ENCODE measurements at regions not wholly inside any gene's neighbourhood (a gene's known extent, or its start where the extent isn't known, plus 50 kb on each side); places are given as distances from the start of the nearest gene placed in this dataset.

- Histone ChIP-seq H3K4me1 (ENCODE audit: insufficient read depth, insufficient read length) (no peaks in the 10 kb centered on the region), H3K4me3 (ENCODE audit: insufficient read length, low read depth) (no peak overlapping the region), H3K9me3 (ENCODE audit: insufficient read depth, low read length) (no peaks in the 10 kb centered on the region), H3K36me3 (ENCODE audit: insufficient read depth, insufficient read length, low read length) (peaks cover 46% of the 10 kb centered on the region), H3K9ac (ENCODE audit: insufficient read length, low read depth) (no peak overlapping the region), H3K27me3 (ENCODE audit: insufficient read depth, insufficient read length) (no peaks in the 10 kb centered on the region)
- TF ChIP-seq SUZ12 (IDR thresholded peaks at IDR 0.05; ENCODE audit: extremely low read depth, insufficient read depth, insufficient read length) (no peak), ZNF274 (IDR thresholded peaks at IDR 0.05; ENCODE audit: low read depth, low read length) (no peak), YY1 (IDR thresholded peaks at IDR 0.05; ENCODE audit: insufficient read depth, insufficient read length) (no peak)
- no peak for DNase-seq (ENCODE audit: low read depth, low spot score)
Observed at GRCh38 chr6:71412559-71413140, 124.0 kb downstream of the OGFRL1 start.

- H3K4me1 ChIP-seq (ENCODE audit: insufficient read depth, insufficient read length) = no peaks in the 10 kb centered on the region
Observed at GRCh38 chr6:71414486-71414885, 125.9 kb downstream of the OGFRL1 start.

GRCh38 chr6:71419217-71420094, 130.8 kb downstream of the OGFRL1 start:
- H3K27me3 ChIP-seq (ENCODE audit: insufficient read depth, insufficient read length) = peaks cover 13% of the 10 kb centered on the region
- peaks cover 29% of the 10 kb centered on the region for H3K36me3 ChIP-seq (ENCODE audit: insufficient read depth, insufficient read length, low read length)
- TF ChIP-seq ZNF274 (IDR thresholded peaks at IDR 0.05; ENCODE audit: low read depth, low read length) (no peak), YY1 (IDR thresholded peaks at IDR 0.05; ENCODE audit: insufficient read depth, insufficient read length) (no peak), SUZ12 (IDR thresholded peaks at IDR 0.05; ENCODE audit: extremely low read depth, insufficient read depth, insufficient read length) (no peak)
- peaks cover 9% of the 10 kb centered on the region for H3K9me3 ChIP-seq (ENCODE audit: insufficient read depth, low read length)
- peak overlapping the region; percentile 67 for H3K4me3 ChIP-seq (ENCODE audit: insufficient read length, low read depth)
- no peaks in the 10 kb centered on the region for H3K4me1 ChIP-seq (ENCODE audit: insufficient read depth, insufficient read length)
- peak overlapping the region; percentile 76 for H3K9ac ChIP-seq (ENCODE audit: insufficient read length, low read depth)
- DNase-seq (ENCODE audit: low read depth, low spot score) = no peak

More at GRCh38 chr6:71414486-71414885, 125.9 kb downstream of the OGFRL1 start:
- H3K36me3 ChIP-seq (ENCODE audit: insufficient read depth, insufficient read length, low read length) = peaks cover 46% of the 10 kb centered on the region
- no peak overlapping the region for H3K4me3 ChIP-seq (ENCODE audit: insufficient read length, low read depth)
- H3K9ac ChIP-seq (ENCODE audit: insufficient read length, low read depth) = no peak overlapping the region
- no peaks in the 10 kb centered on the region for H3K9me3 ChIP-seq (ENCODE audit: insufficient read depth, low read length)
- no peak for DNase-seq (ENCODE audit: low read depth, low spot score)
- peaks cover 8% of the 10 kb centered on the region for H3K27me3 ChIP-seq (ENCODE audit: insufficient read depth, insufficient read length)
- TF ChIP-seq YY1 (IDR thresholded peaks at IDR 0.05; ENCODE audit: insufficient read depth, insufficient read length) (no peak), ZNF274 (IDR thresholded peaks at IDR 0.05; ENCODE audit: low read depth, low read length) (no peak), SUZ12 (IDR thresholded peaks at IDR 0.05; ENCODE audit: extremely low read depth, insufficient read depth, insufficient read length) (no peak)

- Histone ChIP-seq H3K4me3 (ENCODE audit: insufficient read length, low read depth) (peak overlapping the region; percentile 67), H3K9me3 (ENCODE audit: insufficient read depth, low read length) (peaks cover 9% of the 10 kb centered on the region), H3K4me1 (ENCODE audit: insufficient read depth, insufficient read length) (no peaks in the 10 kb centered on the region), H3K9ac (ENCODE audit: insufficient read length, low read depth) (peak overlapping the region; percentile 76), H3K36me3 (ENCODE audit: insufficient read depth, insufficient read length, low read length) (peaks cover 23% of the 10 kb centered on the region), H3K27me3 (ENCODE audit: insufficient read depth, insufficient read length) (peaks cover 13% of the 10 kb centered on the region)
- TF ChIP-seq SUZ12 (IDR thresholded peaks at IDR 0.05; ENCODE audit: extremely low read depth, insufficient read depth, insufficient read length) (no peak), ZNF274 (IDR thresholded peaks at IDR 0.05; ENCODE audit: low read depth, low read length) (no peak), YY1 (IDR thresholded peaks at IDR 0.05; ENCODE audit: insufficient read depth, insufficient read length) (no peak)
- peak; percentile 11 for DNase-seq (ENCODE audit: low read depth, low spot score)
Observed at GRCh38 chr6:71420095-71420692, 131.6 kb downstream of the OGFRL1 start.

GRCh38 chr6:71420693-71421328, 132.2 kb downstream of the OGFRL1 start:
- H3K27me3 ChIP-seq (ENCODE audit: insufficient read depth, insufficient read length) = peaks cover 13% of the 10 kb centered on the region
- peaks cover 9% of the 10 kb centered on the region for H3K9me3 ChIP-seq (ENCODE audit: insufficient read depth, low read length)
- no peak for TF ChIP-seq YY1 (IDR thresholded peaks at IDR 0.05; ENCODE audit: insufficient read depth, insufficient read length)
- no peak for TF ChIP-seq SUZ12 (IDR thresholded peaks at IDR 0.05; ENCODE audit: extremely low read depth, insufficient read depth, insufficient read length)
- no peak for TF ChIP-seq ZNF274 (IDR thresholded peaks at IDR 0.05; ENCODE audit: low read depth, low read length)
- peak; percentile 68 for DNase-seq (ENCODE audit: low read depth, low spot score)
- H3K36me3 ChIP-seq (ENCODE audit: insufficient read depth, insufficient read length, low read length) = peaks cover 17% of the 10 kb centered on the region
- peak overlapping the region; percentile 67 for H3K4me3 ChIP-seq (ENCODE audit: insufficient read length, low read depth)
- peak overlapping the region; percentile 76 for H3K9ac ChIP-seq (ENCODE audit: insufficient read length, low read depth)
- no peaks in the 10 kb centered on the region for H3K4me1 ChIP-seq (ENCODE audit: insufficient read depth, insufficient read length)

GRCh38 chr6:71421611-71422010, 133.0 kb downstream of the OGFRL1 start:
- peaks cover 9% of the 10 kb centered on the region for H3K9me3 ChIP-seq (ENCODE audit: insufficient read depth, low read length)
- H3K9ac ChIP-seq (ENCODE audit: insufficient read length, low read depth) = no peak overlapping the region
- peaks cover 13% of the 10 kb centered on the region for H3K27me3 ChIP-seq (ENCODE audit: insufficient read depth, insufficient read length)
- no peak for DNase-seq (ENCODE audit: low read depth, low spot score)
- H3K4me3 ChIP-seq (ENCODE audit: insufficient read length, low read depth) = no peak overlapping the region
- H3K36me3 ChIP-seq (ENCODE audit: insufficient read depth, insufficient read length, low read length) = peaks cover 9% of the 10 kb centered on the region
- TF ChIP-seq SUZ12 (IDR thresholded peaks at IDR 0.05; ENCODE audit: extremely low read depth, insufficient read depth, insufficient read length) (no peak), YY1 (IDR thresholded peaks at IDR 0.05; ENCODE audit: insufficient read depth, insufficient read length) (no peak)
- no peaks in the 10 kb centered on the region for H3K4me1 ChIP-seq (ENCODE audit: insufficient read depth, insufficient read length)

All from NT2/D1 (cell line).